Tibial nerve (tissue), 4 donors: ENCODE measurements at regions not wholly inside any gene's neighbourhood (a gene's known extent, or its start where the extent isn't known, plus 50 kb on each side); places are given as distances from the start of the nearest gene placed in this dataset.

Experiments used
- DNase-seq, 2 donors: peaks; one replicate each; pipeline ENCODE4 v3.0.0-alpha.2; 2019; ENCODE audit warnings: low spot score in 2 of 2
- H3K27ac ChIP-seq, 4 donors: fragments of 200-600 bp; sonication (generic) in 3 of 4; one replicate each; pipeline ENCODE4 v1.5.1; 2017 to 2019; ENCODE audit warnings: mild to moderate bottlenecking in 1 of 4
- H3K27me3 ChIP-seq, 2 donors: fragments of 200-600 bp; sonication (generic) in 1 of 2; one replicate each; pipeline versions ENCODE4 v1.5.1 to v1.6.0; 2017 to 2019
- H3K36me3 ChIP-seq, 3 donors: fragments of 200-600 bp; sonication (generic); one replicate each; pipeline ENCODE4 v1.5.1; 2018 to 2019
- H3K4me1 ChIP-seq, 4 donors: fragments of 200-600 bp; sonication (generic) in 3 of 4; one replicate each; pipeline ENCODE4 v1.5.1; 2017 to 2019
- H3K4me3 ChIP-seq, 4 donors: fragments of 200-600 bp; sonication (generic) in 3 of 4; one replicate each; pipeline ENCODE4 v1.5.1; 2017 to 2019; ENCODE audit warnings: mild to moderate bottlenecking in 1 of 4, moderate library complexity in 1 of 4
- H3K9me3 ChIP-seq, 4 donors: fragments of 200-600 bp; sonication (generic) in 3 of 4; one replicate each; pipeline ENCODE4 v1.5.1; 2017 to 2019
- EP300 ChIP-seq, 2 donors: sonication (generic); formaldehyde crosslinking; IDR thresholded peaks; one replicate each; pipeline ENCODE4 v1.6.1; 2017; ENCODE audit warnings: antibody characterized with exemption in 2 of 2, mild to moderate bottlenecking in 1 of 2
- POLR2A ChIP-seq, 2 donors: fragments of 450-650 bp; IDR thresholded peaks; one replicate each; pipeline ENCODE4 v1.6.1; 2017; ENCODE audit warnings: antibody characterized with exemption in 2 of 2, mild to moderate bottlenecking in 2 of 2, moderate library complexity in 2 of 2
- WGBS, 2 donors: methylation state at CpG; one replicate each; pipeline ENCODE4 v1.1.5; 2018; 5-methylcytosine and 5-hydroxymethylcytosine counted together
- TF ChIP-seq, protein P1 (sequence below), 5 experiments: fragments of 200-600 bp in 3 of 5; fragments of 450-650 bp in 2 of 5; sonication (generic) in 3 of 5; IDR thresholded peaks; one replicate each; pipeline ENCODE4 v1.5.1; 2016 to 2019; ENCODE audit warnings: antibody characterized with exemption in 5 of 5, mild to moderate bottlenecking in 3 of 5, moderate library complexity in 2 of 5

DNA sequence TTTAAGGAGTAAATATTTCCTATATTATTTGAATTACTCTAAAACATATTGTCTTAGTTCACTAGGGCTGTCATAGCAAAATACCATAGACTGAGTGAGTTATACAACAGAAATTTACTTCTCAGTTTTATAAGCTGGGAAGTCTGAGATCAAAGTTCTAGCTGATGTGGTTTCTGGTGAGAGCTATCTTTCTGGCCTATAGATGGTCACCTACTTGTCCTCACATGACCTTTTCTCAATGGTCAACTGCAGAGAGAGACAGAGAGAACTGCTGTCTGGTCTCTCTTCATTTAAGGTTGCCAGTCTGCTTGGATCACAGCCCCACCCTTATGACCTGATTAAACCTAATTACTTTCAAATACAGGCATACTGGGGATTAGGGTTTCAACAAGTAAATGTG, 490.9 kb downstream of the FBXO15 start:
- DNase-seq = no peak
- H3K36me3 ChIP-seq = no peaks in the 10 kb centered on the region
- no peak overlapping the region for H3K4me3 ChIP-seq
- no peaks in the 10 kb centered on the region for H3K4me1 ChIP-seq
- H3K27me3 ChIP-seq = no peaks in the 10 kb centered on the region
- no peak for TF ChIP-seq EP300 (IDR thresholded peaks at IDR 0.05)
- TF ChIP-seq, protein P1, sequence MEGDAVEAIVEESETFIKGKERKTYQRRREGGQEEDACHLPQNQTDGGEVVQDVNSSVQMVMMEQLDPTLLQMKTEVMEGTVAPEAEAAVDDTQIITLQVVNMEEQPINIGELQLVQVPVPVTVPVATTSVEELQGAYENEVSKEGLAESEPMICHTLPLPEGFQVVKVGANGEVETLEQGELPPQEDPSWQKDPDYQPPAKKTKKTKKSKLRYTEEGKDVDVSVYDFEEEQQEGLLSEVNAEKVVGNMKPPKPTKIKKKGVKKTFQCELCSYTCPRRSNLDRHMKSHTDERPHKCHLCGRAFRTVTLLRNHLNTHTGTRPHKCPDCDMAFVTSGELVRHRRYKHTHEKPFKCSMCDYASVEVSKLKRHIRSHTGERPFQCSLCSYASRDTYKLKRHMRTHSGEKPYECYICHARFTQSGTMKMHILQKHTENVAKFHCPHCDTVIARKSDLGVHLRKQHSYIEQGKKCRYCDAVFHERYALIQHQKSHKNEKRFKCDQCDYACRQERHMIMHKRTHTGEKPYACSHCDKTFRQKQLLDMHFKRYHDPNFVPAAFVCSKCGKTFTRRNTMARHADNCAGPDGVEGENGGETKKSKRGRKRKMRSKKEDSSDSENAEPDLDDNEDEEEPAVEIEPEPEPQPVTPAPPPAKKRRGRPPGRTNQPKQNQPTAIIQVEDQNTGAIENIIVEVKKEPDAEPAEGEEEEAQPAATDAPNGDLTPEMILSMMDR (IDR thresholded peaks at IDR 0.05) = no peak
- TF ChIP-seq POLR2A (IDR thresholded peaks at IDR 0.05) = no peak
- no peak overlapping the region for H3K27ac ChIP-seq
- H3K9me3 ChIP-seq = no peaks in the 10 kb centered on the region

GRCh38 chr18:73653827-73654226, 493.8 kb downstream of the FBXO15 start:
- WGBS, 2 donors = 80 to 82% methylated on average over 4 of the region's 4 CpGs
- no peaks in the 10 kb centered on the region for H3K27me3 ChIP-seq
- H3K27ac ChIP-seq = no peak overlapping the region
- H3K9me3 ChIP-seq = no peaks in the 10 kb centered on the region
- DNase-seq = no peak
- H3K36me3 ChIP-seq = no peaks in the 10 kb centered on the region
- H3K4me1 ChIP-seq = no peaks in the 10 kb centered on the region
- TF ChIP-seq, protein P1 (IDR thresholded peaks at IDR 0.05) = no peak
- TF ChIP-seq POLR2A (IDR thresholded peaks at IDR 0.05) (no peak), EP300 (IDR thresholded peaks at IDR 0.05) (no peak)
- no peak overlapping the region for H3K4me3 ChIP-seq

DNA sequence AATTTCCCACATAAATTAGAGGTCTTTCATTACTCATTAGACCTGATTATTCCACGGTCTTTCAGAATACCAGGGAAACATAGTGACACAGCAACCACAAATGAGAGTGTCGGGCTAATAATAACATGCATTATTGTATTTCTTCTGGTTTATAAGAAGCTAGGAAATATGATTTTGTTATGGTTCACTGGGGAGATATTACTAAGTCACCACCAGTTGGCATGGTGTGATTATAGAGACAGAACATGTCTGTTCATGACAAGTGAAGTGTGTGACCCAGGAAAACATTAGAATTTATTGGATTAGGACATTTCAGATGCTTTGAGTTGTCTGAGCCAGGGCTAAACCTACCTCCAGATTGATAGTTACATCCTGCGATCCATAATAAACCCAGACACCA, 494.4 kb downstream of the FBXO15 start:
- Histone ChIP-seq H3K4me3 (no peak overlapping the region), H3K36me3 (no peaks in the 10 kb centered on the region), H3K27ac (no peak overlapping the region), H3K27me3 (no peaks in the 10 kb centered on the region), H3K9me3 (no peaks in the 10 kb centered on the region), H3K4me1 (no peaks in the 10 kb centered on the region)
- WGBS, 2 donors = 70 to 72% methylated on average over 3 of the region's 3 CpGs
- no peak for DNase-seq
- TF ChIP-seq, protein P1 (IDR thresholded peaks at IDR 0.05) = no peak
- TF ChIP-seq EP300 (IDR thresholded peaks at IDR 0.05) (no peak), POLR2A (IDR thresholded peaks at IDR 0.05) (no peak)

DNA sequence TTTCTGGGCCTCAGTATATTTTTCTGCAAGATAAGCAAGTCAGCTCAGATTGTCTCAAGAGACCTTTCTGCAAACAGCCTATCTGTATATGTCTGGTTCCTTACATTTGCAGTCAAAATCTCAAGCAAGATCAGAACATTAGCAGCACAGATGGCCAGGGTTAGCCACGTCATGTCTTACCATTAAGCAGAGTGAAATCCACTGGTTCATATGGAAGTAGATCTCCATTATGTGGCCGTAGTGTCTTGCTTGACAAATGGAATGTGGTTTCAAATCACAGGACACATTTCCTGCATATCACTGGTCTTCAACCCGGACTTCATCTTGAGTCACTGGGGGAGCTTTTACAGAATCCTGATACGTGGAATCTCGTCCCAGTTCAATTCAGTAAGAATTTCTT, 500.2 kb downstream of the FBXO15 start:
- no peak overlapping the region for H3K27ac ChIP-seq
- TF ChIP-seq EP300 (IDR thresholded peaks at IDR 0.05) (no peak), POLR2A (IDR thresholded peaks at IDR 0.05) (no peak)
- TF ChIP-seq, protein P1 (IDR thresholded peaks at IDR 0.05) = no peak
- H3K36me3 ChIP-seq = no peaks in the 10 kb centered on the region
- no peaks in the 10 kb centered on the region for H3K4me1 ChIP-seq
- no peaks in the 10 kb centered on the region for H3K9me3 ChIP-seq
- DNase-seq = no peak
- no peaks in the 10 kb centered on the region for H3K27me3 ChIP-seq
- 87 to 88% methylated on average over 5 of the region's 5 CpGs for WGBS, 2 donors
- H3K4me3 ChIP-seq = no peak overlapping the region

GRCh38 chr18:73646772-73647171, 500.9 kb downstream of the FBXO15 start:
- Histone ChIP-seq H3K9me3 (no peaks in the 10 kb centered on the region), H3K27ac (no peak overlapping the region), H3K36me3 (no peaks in the 10 kb centered on the region), H3K4me1 (no peaks in the 10 kb centered on the region), H3K4me3 (no peak overlapping the region), H3K27me3 (no peaks in the 10 kb centered on the region)
- 64 to 65% methylated on average over 3 of the region's 3 CpGs for WGBS, 2 donors
- no peak for DNase-seq
- no peak for TF ChIP-seq POLR2A (IDR thresholded peaks at IDR 0.05)
- TF ChIP-seq, protein P1 (IDR thresholded peaks at IDR 0.05) = no peak
- no peak for TF ChIP-seq EP300 (IDR thresholded peaks at IDR 0.05)
